Stimulated activated CD4-positive, alpha-beta T cell treated with anti-CD3 and anti-CD28 coated beads, Interleukin-15, amount 100 ng/mL, for 24 hours (primary cell): ENCODE measurements at regions not wholly inside any gene's neighbourhood (a gene's known extent, or its start where the extent isn't known, plus 50 kb on each side); places are given as distances from the start of the nearest gene placed in this dataset.

ENCODE experiments used
- DNase-seq: peaks from one replicate; pipeline ENCODE4 v3.0.0-alpha.2; 2020

DNA sequence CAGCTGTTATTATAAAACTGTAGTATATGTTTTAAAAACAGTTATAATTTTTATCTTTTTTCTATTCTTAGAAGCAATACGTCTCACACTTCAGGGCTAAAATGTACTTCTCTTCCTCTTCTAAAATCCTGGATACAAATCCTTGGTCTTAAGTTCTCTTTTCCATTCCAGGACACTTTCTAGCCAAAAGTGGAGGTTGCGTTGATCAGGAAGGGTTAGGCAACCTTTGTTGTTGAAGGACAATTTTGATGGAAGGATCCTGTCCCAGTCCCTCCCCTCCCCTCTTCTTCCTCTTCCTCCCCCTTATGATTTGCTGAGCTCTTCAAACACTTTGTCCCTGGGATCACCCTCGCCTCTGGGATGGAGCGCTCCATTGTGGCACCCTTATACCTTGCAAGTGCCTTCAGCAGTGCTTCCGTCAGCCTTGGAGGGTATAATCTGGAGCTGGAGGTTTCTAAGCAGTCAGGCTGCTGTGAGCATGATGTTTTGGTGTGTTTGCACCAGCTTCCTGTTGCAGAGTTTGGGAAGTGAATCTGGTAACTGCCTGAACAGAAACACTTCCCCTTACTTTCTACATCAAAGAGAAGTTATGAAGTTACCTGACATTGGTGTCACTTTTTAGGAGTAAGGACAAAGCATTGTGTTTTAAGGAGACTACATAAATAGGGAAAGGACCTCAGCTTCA is 87.4 kb upstream of the SLC38A2 start:
- no peak for DNase-seq

DNA sequence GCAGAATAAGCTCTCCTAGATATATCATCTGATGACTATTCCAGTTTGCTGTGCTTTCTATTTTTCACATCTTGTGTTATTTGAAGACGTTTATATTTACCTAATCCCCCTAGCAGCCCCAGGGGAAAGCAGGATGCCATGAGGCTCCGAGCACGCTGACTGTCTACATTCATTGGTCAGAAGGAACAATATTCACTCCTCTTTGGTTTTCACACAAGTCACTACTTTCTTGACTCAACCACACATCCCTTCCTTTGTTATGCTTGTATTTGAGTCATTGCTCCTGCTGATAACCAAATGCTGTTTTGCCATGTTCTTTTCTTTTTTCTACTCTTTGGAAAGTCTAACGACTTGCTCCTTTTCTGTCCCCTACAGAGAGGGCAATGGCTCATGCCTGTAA is 86.5 kb upstream of the SLC38A2 start:
- DNase-seq: peak; percentile 37

DNA sequence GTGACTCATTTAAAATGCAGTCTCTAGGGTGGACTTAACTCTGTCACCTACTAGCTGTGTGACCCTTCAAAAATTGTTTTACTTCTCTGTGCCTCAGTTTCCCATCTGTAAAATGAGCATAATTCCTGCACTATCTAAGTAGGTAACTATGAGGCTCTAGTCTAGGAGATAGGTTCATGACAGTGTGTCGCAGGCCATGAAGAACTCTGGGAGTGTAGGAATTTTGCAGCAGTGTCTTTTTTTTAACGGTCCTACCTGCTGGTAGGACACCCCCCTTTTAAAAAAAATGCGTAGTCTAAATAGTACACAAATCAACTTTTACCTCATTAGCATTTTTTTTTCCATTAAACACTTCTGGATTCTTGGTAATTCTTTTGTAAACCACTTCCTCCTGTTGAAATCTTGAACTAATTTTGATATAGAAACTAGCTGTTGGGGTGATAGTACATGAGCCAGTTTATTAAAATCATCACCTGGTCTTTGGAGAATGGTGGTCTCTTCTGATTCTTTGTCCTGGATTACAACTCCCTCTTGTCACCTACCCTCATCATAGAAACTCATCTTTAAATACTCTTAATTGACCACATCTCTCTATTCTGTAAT is 86.0 kb upstream of the SLC38A2 start:
- no peak for DNase-seq

DNA sequence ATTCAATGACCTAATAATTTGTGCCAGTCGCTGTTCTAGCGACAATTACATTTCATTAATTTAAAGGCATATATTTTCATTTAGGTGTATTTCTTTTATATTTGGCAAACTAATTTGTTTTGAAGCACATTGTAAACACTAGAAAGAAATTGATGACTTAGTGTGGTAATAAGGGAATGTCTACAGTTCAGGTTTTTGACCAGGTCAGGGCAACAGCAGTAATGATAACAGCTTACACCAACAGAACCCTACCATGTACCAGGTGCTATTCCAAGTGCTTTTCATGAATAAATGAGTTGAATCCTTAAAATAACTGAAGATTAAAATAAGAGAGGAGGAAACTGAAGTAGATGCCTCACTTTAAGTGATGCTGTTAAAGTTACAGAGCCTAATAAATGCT is 85.4 kb upstream of the SLC38A2 start:
- no peak for DNase-seq

DNA sequence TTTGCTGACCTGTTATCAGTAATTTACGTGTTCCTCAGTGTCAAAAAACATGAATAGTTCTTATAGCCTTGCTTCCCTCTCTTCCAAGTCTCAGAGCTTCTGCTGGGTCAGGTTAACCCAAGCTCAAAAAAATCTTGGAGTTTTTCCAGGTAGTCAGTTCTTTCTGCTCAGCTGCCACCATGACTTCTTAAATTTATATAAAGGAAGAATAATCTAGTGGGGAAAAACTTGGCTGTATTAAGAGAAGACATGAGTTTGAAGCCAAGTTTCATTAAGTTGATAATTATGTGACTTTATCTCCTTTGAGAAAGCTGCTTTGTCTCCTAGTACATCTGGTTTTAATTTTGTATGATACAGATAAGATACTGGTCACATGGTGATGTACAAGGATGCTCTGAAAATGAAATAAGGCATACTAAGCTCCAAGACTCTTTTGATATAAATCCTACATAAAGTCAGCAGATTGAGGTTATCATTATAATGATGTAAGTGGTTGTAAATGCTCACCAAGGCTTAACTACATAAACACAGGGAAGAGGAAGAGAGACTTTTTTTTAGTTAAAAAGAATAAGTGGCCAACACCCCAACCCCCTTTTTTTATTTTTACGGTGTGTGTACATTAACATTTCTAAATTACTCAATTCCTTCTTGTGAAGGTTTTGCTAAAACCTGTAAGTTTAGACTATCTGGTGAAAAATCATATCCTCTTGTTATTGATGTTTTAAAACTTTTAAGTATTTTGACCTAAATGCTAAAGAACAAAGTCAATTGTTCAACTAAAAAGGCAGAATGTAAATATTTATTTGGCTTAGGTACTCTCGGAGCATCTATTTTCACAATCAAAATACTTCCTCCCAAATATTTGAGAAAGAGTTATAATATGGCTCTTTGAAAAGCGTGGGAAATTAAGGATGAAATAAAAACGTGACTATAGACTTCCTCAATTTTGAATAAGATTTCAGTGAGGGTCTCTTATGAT is 84.1 kb upstream of the SLC38A2 start:
- DNase-seq: no peak

DNA sequence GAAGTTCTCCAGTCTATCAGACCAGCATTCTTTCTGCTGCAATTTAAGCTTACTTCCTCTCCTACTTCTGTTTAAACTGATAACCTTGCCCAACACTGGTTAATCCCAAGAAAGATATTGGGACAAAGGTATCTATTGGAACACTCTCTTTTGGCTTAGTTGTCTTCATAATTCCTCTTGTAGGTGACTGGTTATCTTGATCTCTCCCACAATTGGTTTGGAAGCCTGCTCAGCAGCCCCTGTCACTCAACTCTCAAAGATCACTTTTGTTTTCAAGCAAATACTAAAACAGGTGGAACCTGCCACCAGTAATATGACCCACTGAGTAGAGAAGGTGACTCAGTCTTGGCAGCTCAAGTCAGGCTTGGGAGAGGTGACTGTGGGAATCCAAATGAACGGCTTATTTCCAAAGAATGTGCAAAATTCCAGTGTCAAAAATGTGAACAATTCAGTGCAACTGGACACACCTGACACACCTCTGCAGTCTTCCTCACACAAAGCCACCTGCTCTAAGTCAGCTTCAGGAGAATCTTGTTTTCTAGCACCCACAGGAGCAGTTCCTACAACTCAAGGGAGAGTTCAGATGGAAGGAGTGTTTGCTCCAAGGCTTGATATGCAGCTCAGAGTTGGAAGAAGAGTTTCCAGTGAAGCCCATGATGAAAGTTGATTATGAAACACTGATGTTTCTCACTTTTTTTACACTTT is 83.2 kb upstream of the SLC38A2 start:
- DNase-seq: no peak

DNA sequence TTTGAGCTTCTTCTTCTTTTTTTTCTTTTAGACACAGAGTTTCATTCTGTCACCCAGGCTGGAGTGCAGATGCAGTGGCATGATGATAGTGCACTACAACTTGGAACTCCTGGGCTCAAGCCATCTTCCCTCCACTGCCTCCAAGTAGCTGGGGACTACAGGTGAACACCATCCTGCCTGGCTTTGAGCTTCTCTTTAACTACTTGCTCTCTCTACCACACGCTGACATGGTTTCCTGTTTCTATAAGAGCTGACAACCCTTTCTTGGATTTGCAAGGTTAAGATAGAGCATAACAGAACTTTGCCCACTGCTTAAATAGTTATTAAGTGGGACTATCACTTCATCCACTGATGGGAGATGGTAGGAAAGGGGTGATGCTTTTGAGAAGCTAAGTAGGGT is 82.4 kb upstream of the SLC38A2 start:
- DNase-seq: no peak

DNA sequence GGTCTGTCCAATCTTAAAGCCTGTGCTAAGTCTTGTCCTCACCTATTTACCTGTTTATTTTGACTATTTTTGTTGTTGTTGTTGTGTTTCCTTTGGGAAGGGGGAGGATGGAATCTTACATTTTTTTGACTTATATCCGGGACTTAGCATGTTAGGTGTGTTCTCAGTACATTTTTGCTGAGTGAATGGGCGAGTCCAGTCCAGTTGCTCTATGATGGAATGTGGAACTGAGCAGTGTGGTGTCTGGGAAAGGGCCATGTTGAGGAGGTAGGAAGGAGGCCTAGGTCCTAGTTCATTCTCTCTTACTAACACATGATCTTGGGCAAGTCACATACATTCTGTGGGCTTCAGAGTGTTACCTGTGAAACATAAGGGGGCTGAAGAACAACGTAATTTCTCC is 80.9 kb upstream of the SLC38A2 start:
- no peak for DNase-seq

DNA sequence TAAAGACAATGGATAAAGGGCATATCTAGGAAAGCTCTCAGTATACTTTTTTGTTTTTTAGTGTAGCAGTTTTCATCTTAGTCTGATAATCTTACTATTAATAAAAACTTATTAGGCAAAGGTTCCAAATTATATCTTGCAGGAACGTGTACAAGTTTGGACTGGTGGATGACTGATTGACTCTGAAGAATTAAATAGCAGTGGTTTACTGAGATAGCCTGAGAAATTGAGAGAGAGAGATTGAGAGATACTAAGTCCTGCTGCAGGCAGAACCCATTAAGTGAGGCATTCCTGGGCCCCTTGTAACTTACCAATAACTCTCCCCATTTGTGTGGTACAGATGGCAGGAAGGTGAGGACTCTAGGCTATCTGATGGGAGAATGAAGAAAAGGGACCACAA is 80.2 kb upstream of the SLC38A2 start:
- DNase-seq: no peak

DNA sequence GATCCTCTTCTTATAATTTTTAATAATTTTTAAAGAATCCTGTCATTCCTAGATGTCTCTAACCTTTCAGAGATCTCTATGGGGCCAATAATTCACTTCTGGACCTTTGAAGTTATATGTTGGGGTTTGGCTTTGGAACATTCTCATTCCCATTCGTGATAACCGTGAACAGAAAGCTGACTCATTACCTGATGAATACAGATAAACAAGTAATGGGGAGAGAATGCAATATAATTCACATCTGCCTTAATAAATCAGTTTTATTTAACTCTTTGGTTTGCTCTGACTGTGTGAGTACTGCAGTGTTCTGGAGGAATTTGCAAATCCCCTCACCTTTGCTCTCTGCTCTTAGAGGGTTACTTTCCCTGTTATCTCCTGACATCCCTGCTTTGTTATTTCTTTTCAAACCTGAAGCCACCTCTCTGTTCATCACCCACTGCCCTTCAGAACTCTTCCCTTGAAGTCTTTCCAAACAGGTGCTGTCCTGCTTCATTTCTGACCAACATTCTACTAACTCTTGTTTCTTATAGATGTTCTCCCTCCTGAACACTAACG is 79.6 kb upstream of the SLC38A2 start:
- no peak for DNase-seq

DNA sequence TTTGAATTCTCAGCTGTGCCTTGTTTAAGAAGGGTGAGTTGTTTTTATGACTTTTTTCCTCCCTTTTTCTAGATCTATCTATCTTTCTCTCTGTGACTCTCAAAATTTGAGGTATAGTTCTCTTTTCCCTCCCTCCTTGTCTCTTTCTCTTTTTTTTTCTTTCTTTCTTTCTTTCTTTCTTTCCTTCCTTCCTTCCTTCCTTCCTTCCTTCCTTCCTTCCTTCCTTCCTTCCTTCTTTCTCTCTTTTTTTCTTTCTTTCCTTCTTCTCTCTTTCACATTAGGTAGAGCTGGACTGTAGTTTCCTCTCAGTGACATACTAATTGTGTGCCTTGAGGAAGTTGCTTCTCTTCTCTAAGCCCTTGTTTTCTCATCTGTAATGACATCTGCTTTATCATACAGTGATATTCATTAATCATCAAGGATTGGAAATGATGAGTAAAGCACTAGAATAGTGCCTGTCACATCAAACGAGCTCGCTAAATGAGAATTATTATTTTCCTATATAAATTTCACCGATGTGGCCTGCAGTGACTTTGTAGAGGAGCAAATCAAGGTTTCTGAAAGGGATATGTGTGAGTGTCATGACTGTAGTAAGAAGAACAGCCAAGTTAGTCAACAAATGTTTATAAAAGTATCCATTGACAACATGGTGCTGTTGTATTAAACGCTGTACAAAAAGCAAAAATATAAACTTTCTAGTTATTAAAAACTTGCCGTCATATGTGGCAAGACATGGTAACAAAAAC is 78.9 kb upstream of the SLC38A2 start:
- DNase-seq: no peak

DNA sequence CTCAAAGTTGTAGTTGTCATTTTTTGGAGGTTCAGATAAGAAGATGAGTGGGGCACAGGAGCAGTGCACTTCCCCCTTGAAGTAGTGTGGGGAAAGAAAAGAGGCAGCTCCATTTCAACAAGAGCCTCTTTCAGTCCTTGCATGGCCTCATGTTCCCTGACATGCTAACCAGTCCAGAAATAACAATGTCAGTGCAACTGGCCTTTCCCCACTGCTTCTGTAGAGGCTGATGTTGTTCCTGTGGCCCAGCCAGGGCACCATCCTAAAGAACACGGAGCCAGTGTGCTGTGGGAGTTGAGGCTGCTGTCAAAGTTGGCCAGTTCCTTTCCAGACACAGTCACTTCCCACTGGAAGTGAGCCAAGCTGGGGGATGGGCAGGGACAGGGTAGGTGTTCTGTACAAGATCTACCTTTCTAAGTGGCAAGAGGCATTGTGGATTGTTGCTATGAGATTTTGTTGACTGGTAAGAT is 77.7 kb upstream of the SLC38A2 start:
- no peak for DNase-seq

DNA sequence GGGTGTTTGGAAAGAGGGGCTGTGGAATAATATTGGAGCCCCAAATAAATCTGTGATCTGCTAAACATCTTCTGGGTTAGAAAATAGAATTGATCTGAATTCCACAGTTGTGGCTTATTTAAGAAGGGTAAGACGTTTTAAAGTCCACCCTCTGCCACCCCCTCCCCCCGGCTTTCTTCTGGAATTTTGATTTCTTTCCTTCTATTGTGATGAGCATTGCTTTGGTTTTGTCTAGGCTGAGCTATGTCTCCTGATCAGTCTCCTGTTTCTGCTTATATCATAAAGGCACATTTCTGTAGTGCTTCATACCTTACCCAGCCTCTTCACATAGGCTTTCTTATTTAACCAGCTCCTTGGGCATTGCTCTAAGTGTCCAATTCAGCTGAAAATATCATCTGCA is 77.3 kb upstream of the SLC38A2 start:
- DNase-seq: no peak

GRCh38 chr12:46449316-46449715 is 76.7 kb upstream of the SLC38A2 start:
- DNase-seq: no peak

GRCh38 chr12:46446645-46447044 is 74.1 kb upstream of the SLC38A2 start:
- no peak for DNase-seq

GRCh38 chr12:46445551-46446235 is 73.1 kb upstream of the SLC38A2 start:
- no peak for DNase-seq

GRCh38 chr12:46445093-46445492 is 72.5 kb upstream of the SLC38A2 start:
- no peak for DNase-seq

- no peak for DNase-seq
Observed at GRCh38 chr12:46443594-46444263, 71.2 kb upstream of the SLC38A2 start.

- no peak for DNase-seq
Observed at GRCh38 chr12:46442738-46443137, 70.2 kb upstream of the SLC38A2 start.

DNA sequence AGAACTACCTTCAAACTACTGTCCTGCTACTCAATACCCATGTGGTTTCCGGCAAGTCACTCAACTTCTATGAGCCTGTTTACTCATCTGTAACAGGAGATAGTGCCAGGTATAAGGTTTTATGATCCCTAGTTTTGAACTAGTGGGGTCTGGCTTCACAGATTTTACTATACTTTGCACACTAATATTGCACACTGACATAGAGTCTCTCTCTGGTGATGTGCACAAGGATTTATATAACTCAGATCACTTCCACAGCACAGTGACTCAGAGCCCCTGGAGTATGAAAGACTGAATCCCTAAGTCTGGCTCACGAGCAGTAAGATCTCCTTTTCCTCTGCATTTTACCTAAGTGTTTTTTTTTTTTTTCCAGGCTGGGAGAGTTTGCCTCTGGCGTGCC is 69.7 kb upstream of the SLC38A2 start:
- DNase-seq: no peak
